Prostate gland (tissue), 2 donors: ENCODE measurements at regions not wholly inside any gene's neighbourhood (a gene's known extent, or its start where the extent isn't known, plus 50 kb on each side); places are given as distances from the start of the nearest gene placed in this dataset.
"Not testable (repeated sequence)": the region's sequence is repeated elsewhere in the genome, so short reads cannot be mapped to it uniquely, and the experiment has no call there.

Experiments used
- DNase-seq: peaks from one replicate; pipeline ENCODE4 v3.0.0-alpha.2; 2019; ENCODE audit warnings: low spot score
- H3K27ac ChIP-seq, 2 donors: fragments of 200-600 bp; sonication (generic); 2 replicates each; pipeline ENCODE4 v1.5.1; 2017 to 2019
- H3K27me3 ChIP-seq: fragments of 200-600 bp; sonication (generic); replicated peaks from 2 replicates; pipeline ENCODE4 v1.5.1; 2019; ENCODE audit not compliant: insufficient read depth
- H3K36me3 ChIP-seq, 2 donors: fragments of 200-600 bp; sonication (generic); 1 replicate in 1 of 2; 2 replicates in 1 of 2; pipeline versions ENCODE4 v1.5.1 to v1.8.1; 2017 to 2019
- H3K4me1 ChIP-seq: fragments of 200-600 bp; sonication (generic); replicated peaks from 2 replicates; pipeline ENCODE4 v1.5.1; 2019
- H3K4me3 ChIP-seq, 2 donors: fragments of 200-600 bp; sonication (generic); 2 replicates each; pipeline ENCODE4 v1.5.1; 2017 to 2019
- H3K9me3 ChIP-seq: fragments of 200-600 bp; sonication (generic); 2 replicates; pipeline ENCODE4 v1.5.1; 2017
- CTCF ChIP-seq, 4 experiments: fragments of 200-600 bp in 2 of 4; fragments of 450-650 bp in 2 of 4; sonication (generic) in 2 of 4; IDR thresholded peaks; 1 replicate in 3 of 4; 2 replicates in 1 of 4; pipeline ENCODE4 v1.5.1; 2016 to 2019; ENCODE audit warnings: antibody characterized with exemption in 4 of 4, mild to moderate bottlenecking in 2 of 4, moderate library complexity in 2 of 4
- POLR2A ChIP-seq: fragments of 450-650 bp; IDR thresholded peaks from one replicate; pipeline ENCODE4 v1.6.1; 2016; ENCODE audit warnings: antibody characterized with exemption, mild to moderate bottlenecking
- POLR2AphosphoS5 ChIP-seq: sonication (generic); formaldehyde crosslinking; IDR thresholded peaks from one replicate; pipeline ENCODE4 v1.6.1; 2017; ENCODE audit warnings: antibody characterized with exemption
- WGBS: methylation state at CpG from one replicate; pipeline ENCODE4 v1.1.5; 2018; 5-methylcytosine and 5-hydroxymethylcytosine counted together
- intact Hi-C: fragments of 100-400 bp; cut with DNase I; formaldehyde crosslinking; loops from one replicate; pipeline ENCODE4 v1.14.2; 2022

- Histone ChIP-seq H3K4me1 (no peaks in the 10 kb centered on the region), H3K9me3 (no peaks in the 10 kb centered on the region), H3K4me3 (no peak overlapping the region), H3K27me3 (no peaks in the 10 kb centered on the region), H3K27ac (no peak overlapping the region), H3K36me3 (no peaks in the 10 kb centered on the region)
- DNase-seq, result no peak
- intact Hi-C loops, result no loop called here
- TF ChIP-seq POLR2A (no peak), POLR2AphosphoS5 (no peak), CTCF (IDR thresholded peaks at IDR 0.05) (no peak)
- WGBS, result 63% methylated on average over 3 of the region's 3 CpGs
These were observed 98.0 kb upstream of the NR5A2 start for GRCh38 chr1:199929556-199929955.

- H3K4me3 ChIP-seq, H3K27me3 ChIP-seq, H3K27ac ChIP-seq, intact Hi-C loops, H3K9me3 ChIP-seq, H3K36me3 ChIP-seq, DNase-seq, H3K4me1 ChIP-seq: not testable (repeated sequence)
- WGBS, result 90% methylated on average over 5 of the region's 5 CpGs
These were observed 97.4 kb upstream of the NR5A2 start for GRCh38 chr1:199930067-199930466.

GRCh38 chr1:199931666-199932377, 95.7 kb upstream of the NR5A2 start:
- intact Hi-C loops, result no loop called here
- no peak overlapping the region for H3K4me3 ChIP-seq
- H3K4me1 ChIP-seq, result no peaks in the 10 kb centered on the region
- no peak for TF ChIP-seq CTCF (IDR thresholded peaks at IDR 0.05)
- no peak overlapping the region for H3K27ac ChIP-seq
- H3K27me3 ChIP-seq, result no peaks in the 10 kb centered on the region
- DNase-seq, result no peak
- H3K9me3 ChIP-seq, result no peaks in the 10 kb centered on the region
- 72% methylated on average over 7 of the region's 7 CpGs for WGBS
- no peaks in the 10 kb centered on the region for H3K36me3 ChIP-seq

- DNase-seq, result no peak
- intact Hi-C loops, result no loop called here
- no peak for TF ChIP-seq POLR2A
- TF ChIP-seq POLR2AphosphoS5, result no peak
- no peak for TF ChIP-seq CTCF (IDR thresholded peaks at IDR 0.05)
- Histone ChIP-seq H3K4me1 (no peaks in the 10 kb centered on the region), H3K27me3 (no peaks in the 10 kb centered on the region), H3K27ac (no peak overlapping the region), H3K36me3 (no peaks in the 10 kb centered on the region), H3K4me3 (no peak overlapping the region), H3K9me3 (no peaks in the 10 kb centered on the region)
- 85% methylated on average over 2 of the region's 2 CpGs for WGBS
These were observed 95.0 kb upstream of the NR5A2 start for GRCh38 chr1:199932462-199932861.

GRCh38 chr1:199936441-199936840, 91.1 kb upstream of the NR5A2 start:
- H3K9me3 ChIP-seq, result no peaks in the 10 kb centered on the region
- intact Hi-C loops, result no loop called here
- no peak overlapping the region for H3K27ac ChIP-seq
- 87% methylated on average over 4 of the region's 4 CpGs for WGBS
- no peak for TF ChIP-seq POLR2A
- TF ChIP-seq POLR2AphosphoS5, result no peak
- TF ChIP-seq CTCF (IDR thresholded peaks at IDR 0.05), result no peak
- H3K36me3 ChIP-seq, result no peaks in the 10 kb centered on the region
- no peak for DNase-seq
- no peaks in the 10 kb centered on the region for H3K27me3 ChIP-seq
- H3K4me3 ChIP-seq, result no peak overlapping the region
- no peaks in the 10 kb centered on the region for H3K4me1 ChIP-seq
